Omental fat pad (tissue), 3 donors: ENCODE measurements at regions not wholly inside any gene's neighbourhood (a gene's known extent, or its start where the extent isn't known, plus 50 kb on each side); places are given as distances from the start of the nearest gene placed in this dataset.

Experiments
- ATAC-seq: fragments of 150-250 bp; one replicate; pipeline ENCODE4 v1.9.1; 2016; ENCODE audit warnings: mild to moderate bottlenecking, moderate library complexity; ENCODE audit not compliant: low FRiP score
- DNase-seq: peaks from one replicate; pipeline ENCODE4 v3.0.0-alpha.2; 2019; ENCODE audit warnings: low spot score
- TF ChIP-seq, protein P1 (sequence below), 3 donors: fragments of 450-650 bp; IDR thresholded peaks; one replicate each; pipeline ENCODE4 v1.5.1; 2016 to 2017; ENCODE audit warnings: antibody characterized with exemption in 3 of 3, mild to moderate bottlenecking in 3 of 3, moderate library complexity in 2 of 3

DNA sequence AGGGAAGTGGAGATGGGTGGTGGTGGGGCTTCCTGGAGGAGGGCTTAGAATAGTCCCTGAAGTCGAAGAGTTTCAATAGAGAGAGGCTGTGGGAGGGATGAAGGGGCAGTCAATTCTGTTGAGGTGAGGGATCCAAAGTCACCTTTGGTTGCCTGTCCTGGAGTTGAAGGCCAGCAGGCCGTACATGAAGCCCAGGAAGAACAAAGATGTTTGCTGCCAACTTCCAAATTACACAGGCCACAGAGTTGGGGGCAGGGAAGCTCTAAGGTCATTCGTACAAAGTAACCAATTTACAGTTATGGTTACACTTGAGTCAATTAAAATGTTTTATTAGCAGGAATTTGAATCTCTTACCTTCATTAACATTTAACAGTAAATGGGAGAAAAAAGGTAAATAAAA lies 77.9 kb downstream of the FOXB1 start:
- DNase-seq: no peak
- ATAC-seq: no peak
- TF ChIP-seq, protein P1, sequence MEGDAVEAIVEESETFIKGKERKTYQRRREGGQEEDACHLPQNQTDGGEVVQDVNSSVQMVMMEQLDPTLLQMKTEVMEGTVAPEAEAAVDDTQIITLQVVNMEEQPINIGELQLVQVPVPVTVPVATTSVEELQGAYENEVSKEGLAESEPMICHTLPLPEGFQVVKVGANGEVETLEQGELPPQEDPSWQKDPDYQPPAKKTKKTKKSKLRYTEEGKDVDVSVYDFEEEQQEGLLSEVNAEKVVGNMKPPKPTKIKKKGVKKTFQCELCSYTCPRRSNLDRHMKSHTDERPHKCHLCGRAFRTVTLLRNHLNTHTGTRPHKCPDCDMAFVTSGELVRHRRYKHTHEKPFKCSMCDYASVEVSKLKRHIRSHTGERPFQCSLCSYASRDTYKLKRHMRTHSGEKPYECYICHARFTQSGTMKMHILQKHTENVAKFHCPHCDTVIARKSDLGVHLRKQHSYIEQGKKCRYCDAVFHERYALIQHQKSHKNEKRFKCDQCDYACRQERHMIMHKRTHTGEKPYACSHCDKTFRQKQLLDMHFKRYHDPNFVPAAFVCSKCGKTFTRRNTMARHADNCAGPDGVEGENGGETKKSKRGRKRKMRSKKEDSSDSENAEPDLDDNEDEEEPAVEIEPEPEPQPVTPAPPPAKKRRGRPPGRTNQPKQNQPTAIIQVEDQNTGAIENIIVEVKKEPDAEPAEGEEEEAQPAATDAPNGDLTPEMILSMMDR (IDR thresholded peaks at IDR 0.05): no peak

DNA sequence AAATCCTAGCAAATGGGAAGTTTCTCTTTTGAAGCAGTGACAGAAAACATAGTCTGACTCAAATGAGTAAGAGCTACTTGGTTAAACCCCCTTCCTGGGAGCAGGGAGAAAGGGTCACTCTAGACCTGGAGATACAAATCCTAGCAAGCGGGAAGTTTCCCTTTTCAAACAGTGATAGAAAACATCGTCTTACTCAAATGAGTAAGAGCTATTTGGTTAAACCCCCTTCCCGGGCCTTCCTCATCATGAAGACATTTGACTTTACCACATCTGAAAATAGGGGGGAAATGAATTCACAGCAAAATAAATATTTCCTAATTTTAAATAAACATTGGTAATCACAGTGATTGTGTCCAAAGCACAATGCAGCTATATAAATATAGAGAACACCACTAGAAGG lies 79.2 kb downstream of the FOXB1 start:
- DNase-seq: no peak
- no peak for ATAC-seq
- TF ChIP-seq, protein P1 (IDR thresholded peaks at IDR 0.05): no peak

DNA sequence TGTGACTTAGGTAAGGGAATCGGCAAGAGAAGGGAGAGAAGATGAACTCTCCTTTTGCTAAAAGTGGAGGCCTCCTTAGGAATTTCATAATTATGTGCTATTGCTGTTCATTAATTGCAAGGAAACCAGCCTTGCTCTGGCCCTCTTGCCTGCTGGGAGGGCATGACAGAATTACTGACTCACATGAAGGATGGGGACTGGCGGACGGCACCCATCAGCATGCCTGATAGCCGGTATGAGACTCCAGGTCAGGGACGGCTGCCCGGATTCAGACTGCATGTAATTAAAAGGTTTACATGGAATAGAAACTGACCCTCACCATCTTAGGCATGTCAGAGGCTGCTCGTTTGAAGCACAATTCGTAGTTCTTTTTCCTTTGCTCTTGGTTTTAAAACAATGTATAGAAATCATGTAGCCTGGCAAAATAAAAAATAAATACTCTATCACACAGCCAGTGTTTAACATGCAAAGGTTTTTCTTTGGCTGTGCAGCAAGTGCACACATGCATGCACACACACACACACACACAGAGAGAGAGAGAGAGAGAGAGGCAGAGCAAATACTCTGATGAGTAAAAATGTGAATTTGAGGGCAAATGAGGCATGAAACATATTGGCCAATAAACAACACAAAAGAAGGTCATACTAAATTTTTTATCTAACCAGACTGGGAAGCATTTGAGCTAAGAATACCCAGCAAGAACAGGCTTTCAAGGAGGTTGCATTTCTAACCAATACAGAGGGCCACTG lies 82.7 kb downstream of the FOXB1 start:
- TF ChIP-seq, protein P1 (IDR thresholded peaks at IDR 0.05): no peak
- ATAC-seq (no peak), DNase-seq (no peak)

DNA sequence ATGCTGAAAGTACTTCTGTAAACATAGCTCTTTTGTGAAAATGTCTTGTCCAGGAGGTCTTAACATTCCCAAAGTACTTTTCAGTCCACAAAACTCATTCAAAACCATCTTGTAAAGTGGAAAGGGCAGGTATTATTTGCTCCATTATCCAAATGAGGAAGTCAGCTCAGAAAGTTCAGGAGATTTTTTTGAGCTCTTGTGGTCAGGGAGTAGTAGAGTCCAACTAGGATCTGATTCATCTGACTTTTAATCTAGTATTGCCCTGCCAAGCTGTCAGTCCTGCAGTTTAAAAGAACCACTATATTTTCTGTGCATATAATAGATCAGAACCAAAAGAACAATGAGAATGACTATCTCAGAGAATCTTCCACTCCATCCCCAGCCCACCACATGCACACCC lies 83.5 kb downstream of the FOXB1 start:
- no peak for ATAC-seq

DNA sequence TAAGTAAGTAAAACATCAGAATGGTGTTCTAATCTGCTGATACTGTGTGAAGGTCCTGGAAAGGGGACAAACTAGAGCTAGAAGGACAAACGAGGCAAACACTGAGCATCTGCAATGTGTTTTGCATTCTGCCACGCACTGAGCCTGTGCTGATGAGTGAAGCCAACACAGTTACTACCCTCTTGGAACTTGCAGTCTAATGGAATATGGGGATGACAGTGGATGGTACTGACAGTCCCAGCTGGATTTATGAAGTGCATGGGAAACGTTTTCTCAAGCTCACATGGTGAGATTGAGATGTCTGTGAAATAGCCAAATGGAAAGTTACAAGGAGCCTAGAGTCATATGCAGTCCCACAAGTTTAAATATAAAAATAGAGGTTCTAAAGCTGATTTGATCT lies 86.6 kb downstream of the FOXB1 start:
- ATAC-seq: peak; percentile 11
- TF ChIP-seq, protein P1 (IDR thresholded peaks at IDR 0.05): no peak
- no peak for DNase-seq

More for the DNA sequence above, 83.5 kb downstream of the FOXB1 start:
- TF ChIP-seq, protein P1 (IDR thresholded peaks at IDR 0.05): no peak
- no peak for DNase-seq

DNA sequence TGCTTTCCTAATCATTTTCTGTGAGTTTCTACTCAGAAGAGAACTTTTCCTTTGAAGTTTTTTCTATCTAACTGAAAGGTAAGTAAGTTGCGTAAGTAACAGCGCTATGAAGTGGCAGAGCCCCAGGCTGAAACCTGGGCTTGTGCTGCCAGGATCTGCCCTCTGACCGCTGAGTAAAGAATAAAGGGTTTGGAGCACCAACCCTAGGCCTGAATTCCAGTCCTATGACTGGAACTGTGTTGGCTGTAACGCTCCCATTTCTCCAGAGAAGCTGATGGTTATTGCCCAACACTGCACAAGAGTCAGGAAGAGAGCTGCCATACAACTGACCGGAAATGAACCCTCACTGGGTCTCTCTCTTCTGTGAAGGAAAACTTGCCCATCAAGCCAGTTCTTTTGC lies 87.0 kb downstream of the FOXB1 start:
- peak; percentile 96 for ATAC-seq
- TF ChIP-seq, protein P1 (IDR thresholded peaks at IDR 0.05): no peak
- no peak for DNase-seq

DNA sequence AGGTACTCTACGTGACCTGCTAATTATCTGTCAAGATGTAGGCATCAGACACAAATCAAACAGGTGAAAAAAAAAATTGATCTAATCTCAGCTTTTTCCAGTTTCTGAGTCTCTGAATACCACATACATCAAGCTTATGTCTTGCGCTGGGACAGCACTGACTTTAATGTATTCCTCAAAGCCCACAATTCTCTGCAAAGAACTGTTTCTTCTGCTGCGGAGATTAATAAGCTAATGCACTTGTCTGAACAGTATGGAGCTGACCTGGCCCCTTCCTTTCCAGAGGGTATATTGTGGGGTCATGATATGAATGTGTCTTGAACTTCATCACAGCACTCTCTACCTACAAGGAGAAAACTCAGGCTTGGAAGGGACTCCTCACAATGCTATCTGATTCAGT lies 87.8 kb downstream of the FOXB1 start:
- ATAC-seq: no peak
- TF ChIP-seq, protein P1 (IDR thresholded peaks at IDR 0.05): no peak
- no peak for DNase-seq
